ENCODE measurements at regions not wholly inside any gene's neighbourhood (a gene's known extent, or its start where the extent isn't known, plus 50 kb on each side); places are given as distances from the start of the nearest gene placed in this dataset.

DNA sequence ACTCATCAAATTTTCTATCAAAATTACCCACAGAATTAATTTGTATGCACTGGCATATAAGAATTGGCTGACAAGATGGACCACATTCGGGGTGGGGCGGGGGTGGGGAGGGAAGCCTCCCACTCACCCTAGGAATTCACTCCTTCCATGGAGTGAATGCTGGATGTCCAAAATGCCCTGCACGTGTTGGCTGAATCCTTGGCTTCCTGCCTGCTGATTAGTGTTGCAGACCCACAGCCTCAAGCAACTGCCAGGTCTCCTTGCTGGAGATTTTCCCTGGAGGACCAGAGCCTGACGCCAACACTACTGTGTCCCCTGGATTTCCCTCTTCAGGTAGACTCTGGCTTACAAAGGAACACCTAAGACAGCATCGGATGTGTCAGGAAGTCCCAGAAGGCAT is 575.7 kb upstream of the CDH11 start:
- Histone ChIP-seq H3K23ac (ENCODE audit: insufficient read length) (no peak overlapping the region), H3K4me2 (ENCODE audit: insufficient read depth in 1 of 2, low read depth in 2 of 2, low read length in 2 of 2) (no peak overlapping the region), H3K18ac (ENCODE audit: extremely low read depth, low read length) (no peak overlapping the region), H2BK15ac (ENCODE audit: low read length) (no peak overlapping the region), H2BK12ac (ENCODE audit: low read depth, low read length) (no peak overlapping the region; the same call in 1 of the 2 replicates), H3K23me2 (ENCODE audit: low read depth, low read length) (no peaks in the 10 kb centered on the region), H2BK5ac (ENCODE audit: low read depth, low read length) (no peak overlapping the region), H3K79me2 (ENCODE audit: control insufficient read depth in 1 of 2, insufficient read depth in 2 of 2, low read length in 2 of 2) (no peaks in the 10 kb centered on the region), H3K36me3 (ENCODE audit: control insufficient read depth in 2 of 4, insufficient read depth in 4 of 4, low read length in 3 of 4) (no peaks in the 10 kb centered on the region), H3K14ac (ENCODE audit: insufficient read length) (no peak overlapping the region), H2BK120ac (replicated peaks; ENCODE audit: low read depth, low read length) (no peak overlapping the region), H4K8ac (ENCODE audit: extremely low read depth, insufficient read depth, low read length) (no peak overlapping the region), H2AK5ac (ENCODE audit: low read depth, low read length) (no peak overlapping the region), H4K5ac (ENCODE audit: insufficient read length, low read depth, low read length) (no peak overlapping the region), H2AFZ (ENCODE audit: low read length) (no peak overlapping the region), H3K4ac (replicated peaks; ENCODE audit: insufficient read length, low read depth, low read length) (no peak overlapping the region), H3K79me1 (ENCODE audit: low read depth, low read length) (no peaks in the 10 kb centered on the region), H3K9me3 (ENCODE audit: insufficient read depth in 2 of 2, low read depth in 1 of 2, low read length in 1 of 2) (no peaks in the 10 kb centered on the region), H2BK20ac (ENCODE audit: low read length) (no peak overlapping the region), H4K91ac (replicated peaks; ENCODE audit: insufficient read length, low read length) (no peak overlapping the region), H3K27ac (ENCODE audit: low read depth, low read length) (no peak overlapping the region), H4K20me1 (replicated peaks in 1 of 2; ENCODE audit: control insufficient read depth in 1 of 2, insufficient read depth in 2 of 2, low read length in 2 of 2) (no peaks in the 10 kb centered on the region), H3K4me3 (ENCODE audit: extremely low read depth in 1 of 4, insufficient read depth in 2 of 4, low read depth in 3 of 4, low read length in 4 of 4) (no peak overlapping the region), H3K56ac (replicated peaks; ENCODE audit: insufficient read length, low read depth, low read length) (no peak overlapping the region), H3K4me1 (replicated peaks in 1 of 4; ENCODE audit: control insufficient read depth in 3 of 4, insufficient read depth in 4 of 4, low read length in 3 of 4) (no peaks in the 10 kb centered on the region), H3K27me3 (replicated peaks in 1 of 4; ENCODE audit: control insufficient read depth in 3 of 4, extremely low read depth in 1 of 4, insufficient read depth in 3 of 4, low read length in 3 of 4) (no peaks in the 10 kb centered on the region), H3K9ac (replicated peaks in 1 of 4; ENCODE audit: extremely low read depth in 1 of 4, low read depth in 3 of 4, low read length in 3 of 4) (no peak overlapping the region)
- DNase-seq (ENCODE audit: low read depth in 1 of 2, low spot score in 2 of 2) (no peak), FAIRE-seq (no peak)
- TF ChIP-seq POLR2AphosphoS5 (IDR thresholded peaks at IDR 0.05; ENCODE audit: low read depth, low read length) (no peak), NANOG (IDR thresholded peaks at IDR 0.05; ENCODE audit: insufficient read depth, low read depth, low read length, poor library complexity, severe bottlenecking) (no peak), GABPA (IDR thresholded peaks at IDR 0.05; ENCODE audit: borderline replicate concordance, insufficient read depth, low read length) (no peak), RNF2 (IDR thresholded peaks at IDR 0.05; ENCODE audit: borderline replicate concordance, low read depth, low read length, missing control alignments, poor library complexity, severe bottlenecking) (no peak), KDM1A (IDR thresholded peaks at IDR 0.05; ENCODE audit: borderline replicate concordance, low read length) (no peak), TEAD4 (IDR thresholded peaks at IDR 0.05; ENCODE audit: low read depth, low read length) (no peak), SAP30 (IDR thresholded peaks at IDR 0.05; ENCODE audit: insufficient read depth, insufficient replicate concordance, low read length) (no peak)
- TF ChIP-seq, protein P1, sequence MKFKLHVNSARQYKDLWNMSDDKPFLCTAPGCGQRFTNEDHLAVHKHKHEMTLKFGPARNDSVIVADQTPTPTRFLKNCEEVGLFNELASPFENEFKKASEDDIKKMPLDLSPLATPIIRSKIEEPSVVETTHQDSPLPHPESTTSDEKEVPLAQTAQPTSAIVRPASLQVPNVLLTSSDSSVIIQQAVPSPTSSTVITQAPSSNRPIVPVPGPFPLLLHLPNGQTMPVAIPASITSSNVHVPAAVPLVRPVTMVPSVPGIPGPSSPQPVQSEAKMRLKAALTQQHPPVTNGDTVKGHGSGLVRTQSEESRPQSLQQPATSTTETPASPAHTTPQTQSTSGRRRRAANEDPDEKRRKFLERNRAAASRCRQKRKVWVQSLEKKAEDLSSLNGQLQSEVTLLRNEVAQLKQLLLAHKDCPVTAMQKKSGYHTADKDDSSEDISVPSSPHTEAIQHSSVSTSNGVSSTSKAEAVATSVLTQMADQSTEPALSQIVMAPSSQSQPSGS (IDR thresholded peaks at IDR 0.05; ENCODE audit: low read length) = no peak
- WGBS, 2 experiments (ENCODE audit: extremely low coverage in 1 of 2, insufficient coverage in 1 of 2, insufficient read length in 1 of 2, insufficient replicate concordance in 2 of 2, low coverage in 1 of 2, low lambda C conversion rate in 2 of 2, missing lambda C conversion rate in 1 of 2) = 93% methylated on average over 5 of the region's 5 CpGs; no CpG with 5 or more reads in 1 of the 2 experiments
- ChIA-PET CTCF (ENCODE audit: partially characterized antibody) (no interaction called here), POLR2A (ENCODE audit: partially characterized antibody) (no interaction called here)

Data from H1 (cell line).